ENCODE measurements at regions not wholly inside any gene's neighbourhood (a gene's known extent, or its start where the extent isn't known, plus 50 kb on each side); places are given as distances from the start of the nearest gene placed in this dataset.

DNA sequence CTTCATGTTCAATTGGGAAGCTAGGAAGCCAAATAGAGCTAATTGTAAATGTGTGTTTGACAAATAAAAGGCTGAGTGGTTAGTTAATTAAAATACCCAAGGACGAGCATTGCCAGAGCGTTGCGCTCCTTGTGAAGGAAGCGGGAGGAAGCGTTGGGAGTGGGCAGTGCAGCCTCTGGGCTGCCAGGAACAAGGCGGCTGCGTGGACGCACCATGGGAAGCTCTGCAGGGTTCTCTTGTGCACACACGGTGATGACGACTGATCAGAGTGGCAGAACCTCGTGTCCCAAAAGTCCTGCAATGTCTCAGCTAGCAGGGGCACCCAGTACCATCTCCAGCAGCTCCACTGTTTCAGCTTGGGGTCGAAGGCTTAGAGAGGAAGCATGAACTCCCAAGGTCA is 546.6 kb upstream of the TMEM132C start:
- Histone ChIP-seq H3K9me3 (ENCODE audit: control insufficient read depth, insufficient read depth, low read length) (peaks cover 5% of the 10 kb centered on the region), H3K27ac (ENCODE audit: low read length) (no peak overlapping the region), H3K4me1 (ENCODE audit: control insufficient read depth, insufficient read depth, low read length) (no peaks in the 10 kb centered on the region), H3K27me3 (ENCODE audit: control insufficient read depth, insufficient read depth, low read length) (no peaks in the 10 kb centered on the region), H3K36me3 (ENCODE audit: control insufficient read depth, insufficient read depth, low read length) (no peaks in the 10 kb centered on the region), H3K4me3 (ENCODE audit: low read length) (no peak overlapping the region)
- 90% methylated on average over 12 of the region's 12 CpGs for WGBS (ENCODE audit: insufficient coverage)
- no peak overlapping the region for H3K27ac Mint-ChIP-seq
- ATAC-seq = no peak
- no peaks in the 10 kb centered on the region for H3K36me3 Mint-ChIP-seq
- no peak for DNase-seq
- H3K27me3 Mint-ChIP-seq (ENCODE audit: low read depth in 2 of 2) = no peaks in the 10 kb centered on the region
- H3K4me3 Mint-ChIP-seq = no peak overlapping the region
- H3K4me1 Mint-ChIP-seq = no peaks in the 10 kb centered on the region
- TF ChIP-seq CTCF (IDR thresholded peaks at IDR 0.05) = no peak
- intact Hi-C loops (cut with micrococcal nuclease) = no loop called here
- peaks cover 3 to 4% of the 10 kb centered on the region in 2 donors for H3K9me3 Mint-ChIP-seq

- Histone ChIP-seq H3K27ac (ENCODE audit: low read length) (no peak overlapping the region), H3K36me3 (ENCODE audit: control insufficient read depth, insufficient read depth, low read length) (no peaks in the 10 kb centered on the region), H3K27me3 (ENCODE audit: control insufficient read depth, insufficient read depth, low read length) (no peaks in the 10 kb centered on the region), H3K9me3 (ENCODE audit: control insufficient read depth, insufficient read depth, low read length) (peaks cover 5% of the 10 kb centered on the region), H3K4me3 (ENCODE audit: low read length) (no peak overlapping the region), H3K4me1 (ENCODE audit: control insufficient read depth, insufficient read depth, low read length) (no peaks in the 10 kb centered on the region)
- no peaks in the 10 kb centered on the region for H3K27me3 Mint-ChIP-seq (ENCODE audit: low read depth in 2 of 2)
- intact Hi-C loops (cut with micrococcal nuclease) = no loop called here
- no peak overlapping the region for H3K27ac Mint-ChIP-seq
- DNase-seq = no peak
- ATAC-seq = no peak
- WGBS (ENCODE audit: insufficient coverage) = 94% methylated on average over 5 of the region's 5 CpGs
- no peak for TF ChIP-seq CTCF (IDR thresholded peaks at IDR 0.05)
- no peak overlapping the region for H3K4me3 Mint-ChIP-seq
- H3K4me1 Mint-ChIP-seq = no peaks in the 10 kb centered on the region
- no peaks in the 10 kb centered on the region for H3K36me3 Mint-ChIP-seq
- H3K9me3 Mint-ChIP-seq = peaks cover 3 to 4% of the 10 kb centered on the region in 2 donors
These were observed 544.4 kb upstream of the TMEM132C start for GRCh38 chr12:127722611-127723010.

DNA sequence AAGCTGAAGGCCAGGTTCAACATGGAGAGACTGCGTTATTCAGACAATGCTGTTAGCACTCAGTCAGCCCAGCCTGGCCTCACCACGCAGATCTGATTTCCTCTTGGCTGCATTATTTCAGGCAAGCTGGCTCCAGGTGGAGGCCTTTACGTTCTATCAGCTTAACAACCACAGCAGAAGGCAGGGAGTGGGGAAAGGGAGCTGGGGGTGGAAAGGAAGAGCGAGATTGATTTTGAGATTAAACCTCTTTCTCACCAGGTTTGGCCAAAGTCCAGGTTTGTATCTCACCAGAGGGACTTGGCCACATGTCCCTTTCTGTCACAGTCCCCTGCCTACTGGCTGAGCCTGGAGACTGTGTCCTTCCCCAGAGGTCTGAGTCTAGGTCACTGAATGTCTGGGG is 543.7 kb upstream of the TMEM132C start:
- Mint-ChIP-seq H3K9me3 (peaks cover 3 to 4% of the 10 kb centered on the region in 2 donors), H3K4me1 (no peaks in the 10 kb centered on the region), H3K4me3 (no peak overlapping the region), H3K36me3 (no peaks in the 10 kb centered on the region), H3K27ac (no peak overlapping the region), H3K27me3 (ENCODE audit: low read depth in 2 of 2) (no peaks in the 10 kb centered on the region)
- no peak for ATAC-seq
- 72% methylated on average over 2 of the region's 4 CpGs for WGBS (ENCODE audit: insufficient coverage)
- TF ChIP-seq CTCF (IDR thresholded peaks at IDR 0.05) = no peak
- intact Hi-C loops (cut with micrococcal nuclease) = no loop called here
- Histone ChIP-seq H3K27ac (ENCODE audit: low read length) (no peak overlapping the region), H3K9me3 (ENCODE audit: control insufficient read depth, insufficient read depth, low read length) (peaks cover 5% of the 10 kb centered on the region), H3K27me3 (ENCODE audit: control insufficient read depth, insufficient read depth, low read length) (no peaks in the 10 kb centered on the region), H3K4me3 (ENCODE audit: low read length) (no peak overlapping the region), H3K4me1 (ENCODE audit: control insufficient read depth, insufficient read depth, low read length) (no peaks in the 10 kb centered on the region), H3K36me3 (ENCODE audit: control insufficient read depth, insufficient read depth, low read length) (no peaks in the 10 kb centered on the region)
- DNase-seq = no peak

GRCh38 chr12:127726671-127727315 is 540.2 kb upstream of the TMEM132C start:
- no peaks in the 10 kb centered on the region for H3K36me3 ChIP-seq (ENCODE audit: control insufficient read depth, insufficient read depth, low read length)
- no peaks in the 10 kb centered on the region for H3K27me3 Mint-ChIP-seq (ENCODE audit: low read depth in 2 of 2)
- peaks cover 3 to 8% of the 10 kb centered on the region in 2 donors for H3K9me3 Mint-ChIP-seq
- H3K4me1 ChIP-seq (ENCODE audit: control insufficient read depth, insufficient read depth, low read length) = no peaks in the 10 kb centered on the region
- H3K27ac Mint-ChIP-seq = no peak overlapping the region
- no peaks in the 10 kb centered on the region for H3K4me1 Mint-ChIP-seq
- no peak for TF ChIP-seq CTCF (IDR thresholded peaks at IDR 0.05)
- 80% methylated on average over 7 of the region's 9 CpGs for WGBS (ENCODE audit: insufficient coverage)
- H3K4me3 Mint-ChIP-seq = no peak overlapping the region
- ATAC-seq (no peak), DNase-seq (no peak)
- H3K9me3 ChIP-seq (ENCODE audit: control insufficient read depth, insufficient read depth, low read length) = peaks cover 5% of the 10 kb centered on the region
- no peaks in the 10 kb centered on the region for H3K36me3 Mint-ChIP-seq
- H3K4me3 ChIP-seq (ENCODE audit: low read length) = no peak overlapping the region
- no peaks in the 10 kb centered on the region for H3K27me3 ChIP-seq (ENCODE audit: control insufficient read depth, insufficient read depth, low read length)
- intact Hi-C loops (cut with micrococcal nuclease) = no loop called here
- H3K27ac ChIP-seq (ENCODE audit: low read length) = no peak overlapping the region

All from natural killer cell (primary cell).